Gastrocnemius medialis (tissue), 4 donors: ENCODE measurements at regions not wholly inside any gene's neighbourhood (a gene's known extent, or its start where the extent isn't known, plus 50 kb on each side); places are given as distances from the start of the nearest gene placed in this dataset.

Experiments
- POLR2A ChIP-seq, 2 donors: fragments of 450-650 bp; IDR thresholded peaks; one replicate each; pipeline ENCODE4 v1.6.1; 2017; ENCODE audit warnings: antibody characterized with exemption in 2 of 2, mild to moderate bottlenecking in 2 of 2, moderate library complexity in 2 of 2
- TF ChIP-seq, protein P1 (sequence below), 5 experiments: fragments of 450-650 bp in 3 of 5; fragments of 200-600 bp in 2 of 5; sonication (generic) in 2 of 5; IDR thresholded peaks in 4 of 5; conservative IDR thresholded peaks in 1 of 5; 1 replicate in 4 of 5; 2 replicates in 1 of 5; pipeline ENCODE4 v1.5.1; 2016 to 2019; ENCODE audit warnings: antibody characterized with exemption in 5 of 5, mild to moderate bottlenecking in 3 of 5, moderate library complexity in 3 of 5

GRCh38 chr5:27995867-27996266 is 957.5 kb upstream of the CDH9 start:
- TF ChIP-seq, protein P1, sequence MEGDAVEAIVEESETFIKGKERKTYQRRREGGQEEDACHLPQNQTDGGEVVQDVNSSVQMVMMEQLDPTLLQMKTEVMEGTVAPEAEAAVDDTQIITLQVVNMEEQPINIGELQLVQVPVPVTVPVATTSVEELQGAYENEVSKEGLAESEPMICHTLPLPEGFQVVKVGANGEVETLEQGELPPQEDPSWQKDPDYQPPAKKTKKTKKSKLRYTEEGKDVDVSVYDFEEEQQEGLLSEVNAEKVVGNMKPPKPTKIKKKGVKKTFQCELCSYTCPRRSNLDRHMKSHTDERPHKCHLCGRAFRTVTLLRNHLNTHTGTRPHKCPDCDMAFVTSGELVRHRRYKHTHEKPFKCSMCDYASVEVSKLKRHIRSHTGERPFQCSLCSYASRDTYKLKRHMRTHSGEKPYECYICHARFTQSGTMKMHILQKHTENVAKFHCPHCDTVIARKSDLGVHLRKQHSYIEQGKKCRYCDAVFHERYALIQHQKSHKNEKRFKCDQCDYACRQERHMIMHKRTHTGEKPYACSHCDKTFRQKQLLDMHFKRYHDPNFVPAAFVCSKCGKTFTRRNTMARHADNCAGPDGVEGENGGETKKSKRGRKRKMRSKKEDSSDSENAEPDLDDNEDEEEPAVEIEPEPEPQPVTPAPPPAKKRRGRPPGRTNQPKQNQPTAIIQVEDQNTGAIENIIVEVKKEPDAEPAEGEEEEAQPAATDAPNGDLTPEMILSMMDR (IDR thresholded peaks at IDR 0.05 in 4 of 5, conservative IDR thresholded peaks at IDR 0.05 in 1 of 5): no peak
- TF ChIP-seq POLR2A (IDR thresholded peaks at IDR 0.05): no peak
